WTC11 (cell line): ENCODE measurements at regions not wholly inside any gene's neighbourhood (a gene's known extent, or its start where the extent isn't known, plus 50 kb on each side); places are given as distances from the start of the nearest gene placed in this dataset.

ENCODE experiments used
- ATAC-seq: fragments of 200-7000 bp; cut with Tn5 transposase; 2 replicates; pipeline ENCODE4 v1.10.0; 2021; ENCODE audit warnings: mild to moderate bottlenecking, moderate library complexity
- CTCF ChIA-PET: fragments of 300-600 bp; sonication (Branson Sonifier 250); formaldehyde crosslinking; loops from one replicate; lab custom pipeline; 2021; ENCODE audit warnings: antibody characterized with exemption; lab: Charles Lee
- POLR2A ChIA-PET: fragments of 350-600 bp; sonication (Branson Sonifier 250); formaldehyde crosslinking; loops from one replicate; lab custom pipeline; 2021; ENCODE audit warnings: antibody characterized with exemption; lab: Charles Lee
- DNase-seq: peaks from one replicate; pipeline ENCODE4 v3.0.0; 2021; ENCODE audit warnings: low spot score
- H3K27ac Mint-ChIP-seq: 2 replicates; pipeline ENCODE4 v1.8.0; 2021; ENCODE audit warnings: mixed read lengths
- H3K27me3 Mint-ChIP-seq: 2 replicates; pipeline ENCODE4 v1.8.0; 2021; ENCODE audit warnings: low read depth, mild to moderate bottlenecking, moderate library complexity, mixed read lengths
- H3K36me3 Mint-ChIP-seq: 2 replicates; pipeline ENCODE4 v1.8.0; 2021; ENCODE audit warnings: mixed read lengths
- H3K4me1 Mint-ChIP-seq: 2 replicates; pipeline ENCODE4 v1.8.0; 2022; ENCODE audit warnings: mixed read lengths
- H3K4me3 Mint-ChIP-seq: 2 replicates; pipeline ENCODE4 v1.8.0; 2021; ENCODE audit warnings: mild to moderate bottlenecking, moderate library complexity, mixed read lengths
- H3K9me3 Mint-ChIP-seq: 2 replicates; pipeline ENCODE4 v1.8.0; 2021; ENCODE audit warnings: mixed read lengths
- CBFB ChIP-seq: sonication (generic); formaldehyde crosslinking; IDR thresholded peaks from 2 replicates; pipeline ENCODE4 v1.8.1; 2022; ENCODE audit warnings: mild to moderate bottlenecking, low read depth, missing genetic modification reagents
- FOXP4 ChIP-seq: sonication (generic); formaldehyde crosslinking; IDR thresholded peaks from 2 replicates; pipeline ENCODE4 v1.8.0; 2022; ENCODE audit warnings: mild to moderate bottlenecking, missing genetic modification reagents
- HMGXB4 ChIP-seq: sonication (generic); formaldehyde crosslinking; IDR thresholded peaks from 2 replicates; pipeline ENCODE4 v1.8.1; 2023; ENCODE audit warnings: mild to moderate bottlenecking, moderate library complexity, missing genetic modification reagents
- JAZF1 ChIP-seq: fragments of 250-450 bp; sonication (Bioruptor Pico); IDR thresholded peaks from 2 replicates; pipeline ENCODE4 v1.9.0; 2021; ENCODE audit warnings: moderate library complexity, mild to moderate bottlenecking, inconsistent platforms
- JUN ChIP-seq: sonication (generic); formaldehyde crosslinking; IDR thresholded peaks from 2 replicates; pipeline ENCODE4 v1.8.0; 2023; ENCODE audit warnings: mild to moderate bottlenecking, missing genetic modification reagents
- KAT7 ChIP-seq: sonication (generic); formaldehyde crosslinking; IDR thresholded peaks from 2 replicates; pipeline ENCODE4 v1.8.1; 2023; ENCODE audit warnings: missing genetic modification reagents, mild to moderate bottlenecking, borderline replicate concordance
- MYBL2 ChIP-seq: sonication (generic); formaldehyde crosslinking; IDR thresholded peaks from 2 replicates; pipeline ENCODE4 v1.8.1; 2023; ENCODE audit warnings: mild to moderate bottlenecking, moderate library complexity, missing genetic modification reagents
- NFYB ChIP-seq: sonication (generic); formaldehyde crosslinking; conservative IDR thresholded peaks from 2 replicates; pipeline ENCODE4 v1.8.0; 2022; ENCODE audit warnings: low read depth, missing genetic modification reagents
- TEAD4 ChIP-seq: sonication (generic); formaldehyde crosslinking; IDR thresholded peaks from 2 replicates; pipeline ENCODE4 v1.8.0; 2022; ENCODE audit warnings: mild to moderate bottlenecking, missing genetic modification reagents
- ZBTB21 ChIP-seq: sonication (generic); formaldehyde crosslinking; IDR thresholded peaks from 2 replicates; pipeline ENCODE4 v1.8.1; 2023; ENCODE audit warnings: mild to moderate bottlenecking, missing genetic modification reagents, borderline replicate concordance
- ZNF232 ChIP-seq: sonication (generic); formaldehyde crosslinking; IDR thresholded peaks from 2 replicates; pipeline ENCODE4 v1.8.0; 2022; ENCODE audit warnings: mild to moderate bottlenecking, missing genetic modification reagents
- ZNF425 ChIP-seq: fragments of 250-450 bp; sonication (Bioruptor Pico); conservative IDR thresholded peaks from 2 replicates; pipeline ENCODE4 v1.9.0; 2021; ENCODE audit warnings: mild to moderate bottlenecking
- TF ChIP-seq, protein P1 (sequence below): fragments of 250-450 bp; sonication (Bioruptor Pico); IDR thresholded peaks from 2 replicates; pipeline ENCODE4 v1.9.0; 2021; ENCODE audit warnings: mild to moderate bottlenecking, borderline replicate concordance
- TF ChIP-seq, protein P2 (sequence below): fragments of 200-600 bp; IDR thresholded peaks from 2 replicates; pipeline ENCODE4 v1.8.0; 2022; ENCODE audit warnings: antibody characterized with exemption
- TF ChIP-seq, protein P3 (sequence below): sonication (generic); formaldehyde crosslinking; IDR thresholded peaks from 2 replicates; pipeline ENCODE4 v1.8.1; 2022; ENCODE audit warnings: missing genetic modification reagents, borderline replicate concordance

DNA sequence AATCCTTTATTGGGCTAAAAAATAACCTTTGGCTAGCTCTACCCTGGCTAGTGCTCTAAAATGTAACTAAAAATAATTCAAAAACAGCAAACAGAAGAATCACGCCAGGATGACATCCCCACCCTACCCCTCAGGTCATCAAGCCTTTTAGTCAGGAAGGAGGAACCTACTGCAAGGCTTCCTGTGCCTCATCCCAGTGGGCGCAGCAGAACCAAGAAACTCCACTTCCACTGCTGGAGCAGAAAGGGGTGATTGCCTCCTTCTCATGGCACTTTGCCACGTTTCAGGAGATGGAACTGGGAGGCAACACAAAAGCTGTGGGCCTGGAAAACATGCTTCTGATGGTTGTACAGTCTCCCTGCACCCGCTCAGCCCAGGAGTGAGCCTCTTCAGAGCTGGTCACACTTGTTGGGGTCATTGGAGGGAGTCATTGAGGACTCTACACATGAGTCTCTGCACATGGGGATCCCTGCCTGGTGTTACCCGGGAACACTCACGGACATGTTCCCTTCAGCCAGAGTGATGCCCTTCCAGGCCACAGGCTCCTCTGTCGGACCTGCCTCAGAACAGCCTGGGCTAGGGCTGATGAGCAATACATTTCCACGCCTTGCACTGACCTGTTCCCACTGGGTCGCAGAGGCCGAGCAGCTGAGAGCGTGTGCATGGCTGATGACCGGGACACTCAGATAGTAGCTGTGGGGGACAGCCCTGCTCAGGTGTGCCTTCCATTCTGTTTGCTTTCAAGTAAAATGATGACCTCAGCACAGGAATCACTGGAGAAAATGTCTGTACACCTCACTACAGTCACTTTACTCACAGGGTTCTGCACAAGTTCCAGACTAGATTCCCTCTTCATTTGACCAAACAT is 355.3 kb downstream of the FGFR2 start:
- no peak for ATAC-seq
- H3K27me3 Mint-ChIP-seq, result no peaks in the 10 kb centered on the region; the same call in 1 of the 2 replicates
- ChIA-PET POLR2A (no interaction called here), CTCF (no interaction called here)
- H3K27ac Mint-ChIP-seq, result no peak overlapping the region
- peaks cover 8% of the 10 kb centered on the region for H3K4me1 Mint-ChIP-seq
- peaks cover 3% of the 10 kb centered on the region; the same call in 1 of the 2 replicates for H3K36me3 Mint-ChIP-seq
- H3K9me3 Mint-ChIP-seq, result peaks cover 8% of the 10 kb centered on the region
- H3K4me3 Mint-ChIP-seq, result no peak overlapping the region
- DNase-seq, result no peak
- no peak for TF ChIP-seq FOXP4 (CRISPR knock-in tag)
- TF ChIP-seq ZNF425 (CRISPR knock-in tag), result no peak
- TF ChIP-seq, protein P1, sequence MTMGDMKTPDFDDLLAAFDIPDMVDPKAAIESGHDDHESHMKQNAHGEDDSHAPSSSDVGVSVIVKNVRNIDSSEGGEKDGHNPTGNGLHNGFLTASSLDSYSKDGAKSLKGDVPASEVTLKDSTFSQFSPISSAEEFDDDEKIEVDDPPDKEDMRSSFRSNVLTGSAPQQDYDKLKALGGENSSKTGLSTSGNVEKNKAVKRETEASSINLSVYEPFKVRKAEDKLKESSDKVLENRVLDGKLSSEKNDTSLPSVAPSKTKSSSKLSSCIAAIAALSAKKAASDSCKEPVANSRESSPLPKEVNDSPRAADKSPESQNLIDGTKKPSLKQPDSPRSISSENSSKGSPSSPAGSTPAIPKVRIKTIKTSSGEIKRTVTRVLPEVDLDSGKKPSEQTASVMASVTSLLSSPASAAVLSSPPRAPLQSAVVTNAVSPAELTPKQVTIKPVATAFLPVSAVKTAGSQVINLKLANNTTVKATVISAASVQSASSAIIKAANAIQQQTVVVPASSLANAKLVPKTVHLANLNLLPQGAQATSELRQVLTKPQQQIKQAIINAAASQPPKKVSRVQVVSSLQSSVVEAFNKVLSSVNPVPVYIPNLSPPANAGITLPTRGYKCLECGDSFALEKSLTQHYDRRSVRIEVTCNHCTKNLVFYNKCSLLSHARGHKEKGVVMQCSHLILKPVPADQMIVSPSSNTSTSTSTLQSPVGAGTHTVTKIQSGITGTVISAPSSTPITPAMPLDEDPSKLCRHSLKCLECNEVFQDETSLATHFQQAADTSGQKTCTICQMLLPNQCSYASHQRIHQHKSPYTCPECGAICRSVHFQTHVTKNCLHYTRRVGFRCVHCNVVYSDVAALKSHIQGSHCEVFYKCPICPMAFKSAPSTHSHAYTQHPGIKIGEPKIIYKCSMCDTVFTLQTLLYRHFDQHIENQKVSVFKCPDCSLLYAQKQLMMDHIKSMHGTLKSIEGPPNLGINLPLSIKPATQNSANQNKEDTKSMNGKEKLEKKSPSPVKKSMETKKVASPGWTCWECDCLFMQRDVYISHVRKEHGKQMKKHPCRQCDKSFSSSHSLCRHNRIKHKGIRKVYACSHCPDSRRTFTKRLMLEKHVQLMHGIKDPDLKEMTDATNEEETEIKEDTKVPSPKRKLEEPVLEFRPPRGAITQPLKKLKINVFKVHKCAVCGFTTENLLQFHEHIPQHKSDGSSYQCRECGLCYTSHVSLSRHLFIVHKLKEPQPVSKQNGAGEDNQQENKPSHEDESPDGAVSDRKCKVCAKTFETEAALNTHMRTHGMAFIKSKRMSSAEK (CRISPR knock-in tag), result no peak
- TF ChIP-seq TEAD4, result no peak
- TF ChIP-seq JAZF1 (CRISPR knock-in tag), result no peak
- no peak for TF ChIP-seq CBFB (CRISPR knock-in tag)
- no peak for TF ChIP-seq JUN (CRISPR knock-in tag)
- TF ChIP-seq, protein P2, sequence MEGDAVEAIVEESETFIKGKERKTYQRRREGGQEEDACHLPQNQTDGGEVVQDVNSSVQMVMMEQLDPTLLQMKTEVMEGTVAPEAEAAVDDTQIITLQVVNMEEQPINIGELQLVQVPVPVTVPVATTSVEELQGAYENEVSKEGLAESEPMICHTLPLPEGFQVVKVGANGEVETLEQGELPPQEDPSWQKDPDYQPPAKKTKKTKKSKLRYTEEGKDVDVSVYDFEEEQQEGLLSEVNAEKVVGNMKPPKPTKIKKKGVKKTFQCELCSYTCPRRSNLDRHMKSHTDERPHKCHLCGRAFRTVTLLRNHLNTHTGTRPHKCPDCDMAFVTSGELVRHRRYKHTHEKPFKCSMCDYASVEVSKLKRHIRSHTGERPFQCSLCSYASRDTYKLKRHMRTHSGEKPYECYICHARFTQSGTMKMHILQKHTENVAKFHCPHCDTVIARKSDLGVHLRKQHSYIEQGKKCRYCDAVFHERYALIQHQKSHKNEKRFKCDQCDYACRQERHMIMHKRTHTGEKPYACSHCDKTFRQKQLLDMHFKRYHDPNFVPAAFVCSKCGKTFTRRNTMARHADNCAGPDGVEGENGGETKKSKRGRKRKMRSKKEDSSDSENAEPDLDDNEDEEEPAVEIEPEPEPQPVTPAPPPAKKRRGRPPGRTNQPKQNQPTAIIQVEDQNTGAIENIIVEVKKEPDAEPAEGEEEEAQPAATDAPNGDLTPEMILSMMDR, result no peak
- TF ChIP-seq HMGXB4 (CRISPR knock-in tag), result no peak
- TF ChIP-seq MYBL2 (CRISPR knock-in tag), result no peak

DNA sequence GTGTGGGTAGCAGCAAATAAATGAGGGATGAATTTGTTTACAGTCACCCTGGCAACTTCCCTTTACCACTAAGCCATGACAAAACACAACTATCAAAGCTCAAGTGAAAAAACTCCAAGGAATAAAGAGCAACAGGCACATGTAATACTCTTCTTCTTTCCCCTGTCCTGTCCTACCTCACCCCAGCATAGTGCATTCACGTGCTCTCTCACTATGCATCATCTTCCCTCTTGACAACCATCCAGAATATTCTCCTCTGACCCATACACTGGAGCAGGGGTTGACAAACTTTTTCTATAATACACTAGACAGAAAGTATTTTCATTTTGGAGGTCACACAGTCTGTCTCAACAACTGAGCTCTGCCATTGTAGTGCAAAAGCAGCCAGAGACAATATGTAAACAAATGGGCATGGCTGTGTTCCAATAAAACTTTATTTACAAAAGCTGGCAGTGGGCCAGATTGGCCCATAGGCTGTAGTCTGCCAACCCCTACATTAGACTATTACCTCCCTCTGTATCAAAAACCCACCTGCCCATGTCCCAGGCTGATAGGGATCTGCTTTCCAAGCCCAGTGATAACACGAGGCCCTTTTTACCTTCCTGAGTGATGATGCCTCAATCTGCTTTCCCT is 354.5 kb downstream of the FGFR2 start:
- Mint-ChIP-seq H3K4me1 (peaks cover 8% of the 10 kb centered on the region), H3K27ac (no peak overlapping the region), H3K36me3 (no peaks in the 10 kb centered on the region), H3K9me3 (peaks cover 1% of the 10 kb centered on the region), H3K27me3 (no peaks in the 10 kb centered on the region; the same call in 1 of the 2 replicates), H3K4me3 (no peak overlapping the region)
- TF ChIP-seq ZNF232 (CRISPR knock-in tag) (no peak), ZBTB21 (CRISPR knock-in tag) (no peak), NFYB (CRISPR knock-in tag) (no peak), KAT7 (CRISPR knock-in tag) (no peak)
- TF ChIP-seq, protein P3, sequence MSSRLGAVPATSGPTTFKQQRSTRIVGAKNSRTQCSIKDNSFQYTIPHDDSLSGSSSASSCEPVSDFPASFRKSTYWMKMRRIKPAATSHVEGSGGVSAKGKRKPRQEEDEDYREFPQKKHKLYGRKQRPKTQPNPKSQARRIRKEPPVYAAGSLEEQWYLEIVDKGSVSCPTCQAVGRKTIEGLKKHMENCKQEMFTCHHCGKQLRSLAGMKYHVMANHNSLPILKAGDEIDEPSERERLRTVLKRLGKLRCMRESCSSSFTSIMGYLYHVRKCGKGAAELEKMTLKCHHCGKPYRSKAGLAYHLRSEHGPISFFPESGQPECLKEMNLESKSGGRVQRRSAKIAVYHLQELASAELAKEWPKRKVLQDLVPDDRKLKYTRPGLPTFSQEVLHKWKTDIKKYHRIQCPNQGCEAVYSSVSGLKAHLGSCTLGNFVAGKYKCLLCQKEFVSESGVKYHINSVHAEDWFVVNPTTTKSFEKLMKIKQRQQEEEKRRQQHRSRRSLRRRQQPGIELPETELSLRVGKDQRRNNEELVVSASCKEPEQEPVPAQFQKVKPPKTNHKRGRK (CRISPR knock-in tag), result no peak
- ChIA-PET POLR2A (no interaction called here), CTCF (no interaction called here)
- no peak for DNase-seq
- ATAC-seq, result no peak
